Prostate gland (tissue), 2 donors: ENCODE measurements at regions not wholly inside any gene's neighbourhood (a gene's known extent, or its start where the extent isn't known, plus 50 kb on each side); places are given as distances from the start of the nearest gene placed in this dataset.

Source experiments
- DNase-seq: peaks from one replicate; pipeline ENCODE4 v3.0.0-alpha.2; 2019; ENCODE audit warnings: low spot score
- H3K27ac ChIP-seq, 2 donors: fragments of 200-600 bp; sonication (generic); 2 replicates each; pipeline ENCODE4 v1.5.1; 2017 to 2019
- H3K27me3 ChIP-seq: fragments of 200-600 bp; sonication (generic); replicated peaks from 2 replicates; pipeline ENCODE4 v1.5.1; 2019; ENCODE audit not compliant: insufficient read depth
- H3K36me3 ChIP-seq, 2 donors: fragments of 200-600 bp; sonication (generic); 1 replicate in 1 of 2; 2 replicates in 1 of 2; pipeline versions ENCODE4 v1.5.1 to v1.8.1; 2017 to 2019
- H3K4me1 ChIP-seq: fragments of 200-600 bp; sonication (generic); replicated peaks from 2 replicates; pipeline ENCODE4 v1.5.1; 2019
- H3K4me3 ChIP-seq, 2 donors: fragments of 200-600 bp; sonication (generic); 2 replicates each; pipeline ENCODE4 v1.5.1; 2017 to 2019
- H3K9me3 ChIP-seq: fragments of 200-600 bp; sonication (generic); 2 replicates; pipeline ENCODE4 v1.5.1; 2017
- CTCF ChIP-seq, 4 experiments: fragments of 200-600 bp in 2 of 4; fragments of 450-650 bp in 2 of 4; sonication (generic) in 2 of 4; IDR thresholded peaks; 1 replicate in 3 of 4; 2 replicates in 1 of 4; pipeline ENCODE4 v1.5.1; 2016 to 2019; ENCODE audit warnings: antibody characterized with exemption in 4 of 4, mild to moderate bottlenecking in 2 of 4, moderate library complexity in 2 of 4
- POLR2A ChIP-seq: fragments of 450-650 bp; IDR thresholded peaks from one replicate; pipeline ENCODE4 v1.6.1; 2016; ENCODE audit warnings: antibody characterized with exemption, mild to moderate bottlenecking
- POLR2AphosphoS5 ChIP-seq: sonication (generic); formaldehyde crosslinking; IDR thresholded peaks from one replicate; pipeline ENCODE4 v1.6.1; 2017; ENCODE audit warnings: antibody characterized with exemption
- WGBS: methylation state at CpG from one replicate; pipeline ENCODE4 v1.1.5; 2018; 5-methylcytosine and 5-hydroxymethylcytosine counted together
- intact Hi-C: fragments of 100-400 bp; cut with DNase I; formaldehyde crosslinking; loops from one replicate; pipeline ENCODE4 v1.14.2; 2022

DNA sequence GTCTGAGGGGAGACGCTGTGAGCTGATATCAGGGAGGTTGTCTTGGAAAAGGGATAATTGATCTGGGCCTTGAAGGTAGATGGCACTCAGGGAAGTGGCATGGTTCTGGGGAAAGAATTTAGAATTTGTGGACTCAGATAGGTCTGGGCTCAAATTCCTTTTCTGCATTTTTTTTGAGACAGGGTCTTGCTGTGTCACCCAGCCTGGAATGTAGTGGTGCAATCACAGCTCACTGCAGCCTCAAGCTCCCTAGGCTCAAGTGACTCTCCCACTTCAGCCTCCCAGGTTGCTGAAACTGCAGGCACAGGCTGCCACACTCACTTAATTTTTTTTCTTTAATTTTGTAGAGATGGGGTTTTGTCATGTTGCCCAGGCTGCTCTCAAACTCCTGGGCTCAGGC, 98.1 kb upstream of the NCOR2 start:
- 100% methylated on average over 1 of the region's 1 CpG for WGBS
- no peak for TF ChIP-seq POLR2AphosphoS5
- no peak for TF ChIP-seq POLR2A
- TF ChIP-seq CTCF (IDR thresholded peaks at IDR 0.05): no peak
- intact Hi-C loops: no loop called here

GRCh38 chr12:124664395-124665111, 97.1 kb upstream of the NCOR2 start:
- TF ChIP-seq POLR2A (no peak), POLR2AphosphoS5 (no peak), CTCF (IDR thresholded peaks at IDR 0.05) (no peak)
- no peaks in the 10 kb centered on the region for H3K36me3 ChIP-seq
- DNase-seq: no peak
- no peak overlapping the region for H3K27ac ChIP-seq
- H3K9me3 ChIP-seq: no peaks in the 10 kb centered on the region
- H3K27me3 ChIP-seq: no peaks in the 10 kb centered on the region
- no peak overlapping the region for H3K4me3 ChIP-seq
- WGBS: 89% methylated on average over 6 of the region's 6 CpGs
- peaks cover 7% of the 10 kb centered on the region for H3K4me1 ChIP-seq
- intact Hi-C loops: no loop called here

More for the DNA sequence above, 98.1 kb upstream of the NCOR2 start:
- no peaks in the 10 kb centered on the region for H3K9me3 ChIP-seq
- no peaks in the 10 kb centered on the region for H3K27me3 ChIP-seq
- H3K27ac ChIP-seq: no peak overlapping the region
- DNase-seq: no peak
- no peak overlapping the region for H3K4me3 ChIP-seq
- H3K36me3 ChIP-seq: no peaks in the 10 kb centered on the region
- peaks cover 7% of the 10 kb centered on the region for H3K4me1 ChIP-seq

- intact Hi-C loops: no loop called here
- DNase-seq: no peak
- Histone ChIP-seq H3K27me3 (no peaks in the 10 kb centered on the region), H3K27ac (no peak overlapping the region), H3K9me3 (no peaks in the 10 kb centered on the region), H3K4me1 (peaks cover 7% of the 10 kb centered on the region), H3K4me3 (no peak overlapping the region), H3K36me3 (no peaks in the 10 kb centered on the region)
- TF ChIP-seq POLR2AphosphoS5: no peak
- TF ChIP-seq POLR2A: no peak
- TF ChIP-seq CTCF (IDR thresholded peaks at IDR 0.05): no peak
- 93% methylated on average over 19 of the region's 19 CpGs for WGBS
Observed at GRCh38 chr12:124663771-124664366, 96.5 kb upstream of the NCOR2 start.

GRCh38 chr12:124663206-124663605, 95.8 kb upstream of the NCOR2 start:
- Histone ChIP-seq H3K4me3 (no peak overlapping the region), H3K27ac (no peak overlapping the region), H3K36me3 (no peaks in the 10 kb centered on the region), H3K9me3 (no peaks in the 10 kb centered on the region), H3K4me1 (peaks cover 2% of the 10 kb centered on the region), H3K27me3 (no peaks in the 10 kb centered on the region)
- no peak for TF ChIP-seq POLR2AphosphoS5
- TF ChIP-seq POLR2A: no peak
- TF ChIP-seq CTCF (IDR thresholded peaks at IDR 0.05): no peak
- 86% methylated on average over 7 of the region's 7 CpGs for WGBS
- no peak for DNase-seq
- intact Hi-C loops: no loop called here

GRCh38 chr12:124661341-124661740, 93.9 kb upstream of the NCOR2 start:
- TF ChIP-seq CTCF (IDR thresholded peaks at IDR 0.05) (no peak), POLR2A (no peak), POLR2AphosphoS5 (no peak)
- Histone ChIP-seq H3K4me3 (no peak overlapping the region), H3K4me1 (no peaks in the 10 kb centered on the region), H3K36me3 (no peaks in the 10 kb centered on the region), H3K27me3 (no peaks in the 10 kb centered on the region), H3K9me3 (no peaks in the 10 kb centered on the region), H3K27ac (no peak overlapping the region)
- 75% methylated on average over 7 of the region's 7 CpGs for WGBS
- no peak for DNase-seq
- intact Hi-C loops: no loop called here
